DND-41 (cell line): ENCODE measurements at regions not wholly inside any gene's neighbourhood (a gene's known extent, or its start where the extent isn't known, plus 50 kb on each side); places are given as distances from the start of the nearest gene placed in this dataset.

Experiments used
- ATAC-seq: fragments of 200-7000 bp; cut with Tn5 transposase; 3 replicates; pipeline ENCODE4 v1.9.1; 2021; ENCODE audit warnings: low read depth; ENCODE audit not compliant: insufficient read depth
- DNase-seq: peaks from one replicate; pipeline ENCODE4 v3.0.0-alpha.2; 2020
- H2AFZ ChIP-seq: 2 replicates; pipeline ENCODE4 v1.6.0; 2012; ENCODE audit warnings: low read depth, low read length
- H3K27ac ChIP-seq: 2 replicates; pipeline ENCODE4 v1.5.1; 2012; ENCODE audit warnings: low read length, inconsistent platforms
- H3K27me3 ChIP-seq: fragments of 200-600 bp; sonication (generic); 2 replicates; pipeline ENCODE4 v1.6.0; 2012; ENCODE audit warnings: low read length, mild to moderate bottlenecking, inconsistent platforms; ENCODE audit not compliant: insufficient read depth, poor library complexity
- H3K36me3 ChIP-seq: 2 replicates; pipeline ENCODE4 v1.5.1; 2012; ENCODE audit warnings: low read length, inconsistent platforms; ENCODE audit not compliant: insufficient read depth
- H3K4me1 ChIP-seq: 2 replicates; pipeline ENCODE4 v1.5.1; 2012; ENCODE audit warnings: mild to moderate bottlenecking, low read length; ENCODE audit not compliant: insufficient read depth
- H3K4me2 ChIP-seq: 2 replicates; pipeline ENCODE4 v1.6.0; 2012; ENCODE audit warnings: mild to moderate bottlenecking, moderate library complexity, low read length, inconsistent platforms; ENCODE audit not compliant: insufficient read depth
- H3K4me3 ChIP-seq, 2 experiments: fragments of 200-600 bp in 1 of 2; shearing (Covaris generic) in 1 of 2; 2 replicates each; pipeline ENCODE4 v1.5.1; 2012 to 2016; ENCODE audit warnings: inconsistent platforms in 2 of 2, low read length in 2 of 2, mild to moderate bottlenecking in 2 of 2, low read depth in 1 of 2, moderate library complexity in 1 of 2
- H3K79me2 ChIP-seq: 2 replicates; pipeline ENCODE4 v1.6.0; 2012; ENCODE audit warnings: low read length, inconsistent platforms; ENCODE audit not compliant: insufficient read depth
- H3K9ac ChIP-seq: 2 replicates; pipeline ENCODE4 v1.6.0; 2012; ENCODE audit warnings: low read depth, mild to moderate bottlenecking, inconsistent platforms, low read length, moderate library complexity
- H3K9me3 ChIP-seq: 2 replicates; pipeline ENCODE4 v1.5.1; 2012; ENCODE audit warnings: low read length, moderate library complexity, mild to moderate bottlenecking, inconsistent platforms; ENCODE audit not compliant: insufficient read depth, severe bottlenecking
- H4K20me1 ChIP-seq: 2 replicates; pipeline ENCODE4 v1.6.0; 2012; ENCODE audit warnings: low read length; ENCODE audit not compliant: insufficient read depth
- EZH2 ChIP-seq: IDR thresholded peaks from 3 replicates; pipeline ENCODE4 v1.6.1; 2012; ENCODE audit warnings: borderline replicate concordance, low read depth, mild to moderate bottlenecking, moderate library complexity, low read length, inconsistent platforms; ENCODE audit not compliant: severe bottlenecking
- TF ChIP-seq, protein P1 (sequence below): IDR thresholded peaks from 2 replicates; pipeline ENCODE4 v1.5.1; 2012; ENCODE audit warnings: borderline replicate concordance, low read length, moderate library complexity, mild to moderate bottlenecking; ENCODE audit not compliant: poor library complexity, severe bottlenecking; ENCODE audit errors: extremely low read depth

DNA sequence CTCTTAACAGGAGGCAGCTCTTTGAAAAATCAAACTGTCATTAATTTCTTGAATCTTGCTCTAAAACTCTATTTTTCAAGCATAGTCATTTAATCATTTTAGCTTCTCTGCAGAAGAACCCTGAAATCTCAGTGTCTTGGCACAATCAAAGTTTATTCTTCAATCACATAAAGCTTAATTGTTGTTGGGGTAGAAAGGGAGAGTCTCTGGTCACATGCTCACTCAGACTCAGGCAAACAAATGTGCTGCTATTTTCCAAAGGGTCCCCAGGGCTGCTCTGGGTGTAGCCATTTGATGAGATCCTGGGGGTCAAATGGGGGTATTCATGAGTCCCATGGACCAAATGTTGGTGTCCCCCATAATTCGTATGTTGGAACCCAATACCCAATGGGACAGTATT lies 114.8 kb downstream of the MSX2 start:
- H3K4me2 ChIP-seq = no peak overlapping the region
- H3K27ac ChIP-seq = no peak overlapping the region
- H3K4me3 ChIP-seq = no peak overlapping the region
- no peaks in the 10 kb centered on the region for H3K27me3 ChIP-seq
- no peak for TF ChIP-seq EZH2
- TF ChIP-seq, protein P1, sequence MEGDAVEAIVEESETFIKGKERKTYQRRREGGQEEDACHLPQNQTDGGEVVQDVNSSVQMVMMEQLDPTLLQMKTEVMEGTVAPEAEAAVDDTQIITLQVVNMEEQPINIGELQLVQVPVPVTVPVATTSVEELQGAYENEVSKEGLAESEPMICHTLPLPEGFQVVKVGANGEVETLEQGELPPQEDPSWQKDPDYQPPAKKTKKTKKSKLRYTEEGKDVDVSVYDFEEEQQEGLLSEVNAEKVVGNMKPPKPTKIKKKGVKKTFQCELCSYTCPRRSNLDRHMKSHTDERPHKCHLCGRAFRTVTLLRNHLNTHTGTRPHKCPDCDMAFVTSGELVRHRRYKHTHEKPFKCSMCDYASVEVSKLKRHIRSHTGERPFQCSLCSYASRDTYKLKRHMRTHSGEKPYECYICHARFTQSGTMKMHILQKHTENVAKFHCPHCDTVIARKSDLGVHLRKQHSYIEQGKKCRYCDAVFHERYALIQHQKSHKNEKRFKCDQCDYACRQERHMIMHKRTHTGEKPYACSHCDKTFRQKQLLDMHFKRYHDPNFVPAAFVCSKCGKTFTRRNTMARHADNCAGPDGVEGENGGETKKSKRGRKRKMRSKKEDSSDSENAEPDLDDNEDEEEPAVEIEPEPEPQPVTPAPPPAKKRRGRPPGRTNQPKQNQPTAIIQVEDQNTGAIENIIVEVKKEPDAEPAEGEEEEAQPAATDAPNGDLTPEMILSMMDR = no peak
- H3K9ac ChIP-seq = no peak overlapping the region
- no peaks in the 10 kb centered on the region for H4K20me1 ChIP-seq
- DNase-seq (no peak), ATAC-seq (no peak)
- no peaks in the 10 kb centered on the region for H3K4me1 ChIP-seq
- no peaks in the 10 kb centered on the region for H3K9me3 ChIP-seq
- no peaks in the 10 kb centered on the region for H3K79me2 ChIP-seq
- H3K36me3 ChIP-seq = no peaks in the 10 kb centered on the region
- H2AFZ ChIP-seq = no peak overlapping the region

DNA sequence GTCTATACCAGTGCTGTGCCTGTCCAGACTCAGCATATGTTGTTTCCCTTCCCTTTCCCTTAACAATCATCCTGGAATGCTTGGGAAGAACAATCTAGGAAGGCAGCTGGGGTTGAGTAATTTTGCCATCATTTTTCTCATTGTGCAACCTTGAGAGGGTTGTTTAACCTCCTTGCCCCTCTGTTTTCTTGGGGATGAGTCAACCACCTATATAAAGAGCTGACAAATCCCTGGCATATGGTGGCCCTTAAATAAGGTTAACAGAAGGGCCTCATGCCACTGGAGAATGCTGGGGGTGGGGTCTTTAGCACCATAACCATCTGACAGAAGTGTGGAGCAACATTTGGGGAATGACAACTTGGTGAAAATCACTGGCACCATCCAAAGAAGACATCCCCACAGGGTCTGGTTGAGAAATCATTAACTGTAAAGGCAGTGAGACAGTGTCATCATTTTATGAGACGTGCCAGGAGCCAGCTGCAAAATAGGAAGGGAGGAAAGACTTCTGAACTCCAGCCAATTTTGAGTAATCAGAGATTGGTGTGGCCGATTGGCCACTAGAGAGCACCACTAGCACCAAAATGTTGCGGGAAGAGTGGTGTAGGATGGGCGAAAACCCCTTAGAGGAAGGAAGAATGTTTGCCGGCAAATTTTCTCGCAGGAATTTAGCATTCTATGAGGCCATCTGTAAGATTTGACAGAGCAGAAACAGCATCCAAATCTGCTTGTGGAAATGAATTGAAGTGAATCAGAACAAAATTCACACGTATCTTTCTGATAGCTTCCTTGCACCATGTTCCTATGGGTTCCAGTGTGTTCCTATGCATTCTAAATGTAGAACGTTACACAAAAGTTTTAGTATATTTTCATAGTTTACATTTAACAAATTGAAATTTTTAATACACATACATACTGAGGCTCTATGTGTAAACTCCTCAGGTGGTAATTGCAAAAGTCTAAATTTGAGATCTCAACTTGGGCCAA lies 113.8 kb downstream of the MSX2 start:
- no peak overlapping the region for H3K27ac ChIP-seq
- ATAC-seq = no peak
- no peaks in the 10 kb centered on the region for H3K79me2 ChIP-seq
- no peak for DNase-seq
- TF ChIP-seq, protein P1 = no peak
- TF ChIP-seq EZH2 = no peak
- no peaks in the 10 kb centered on the region for H3K27me3 ChIP-seq
- H3K9ac ChIP-seq = no peak overlapping the region
- no peak overlapping the region for H2AFZ ChIP-seq
- no peaks in the 10 kb centered on the region for H4K20me1 ChIP-seq
- no peaks in the 10 kb centered on the region for H3K9me3 ChIP-seq
- no peak overlapping the region for H3K4me3 ChIP-seq
- no peaks in the 10 kb centered on the region for H3K4me1 ChIP-seq
- H3K36me3 ChIP-seq = no peaks in the 10 kb centered on the region
- no peak overlapping the region for H3K4me2 ChIP-seq

DNA sequence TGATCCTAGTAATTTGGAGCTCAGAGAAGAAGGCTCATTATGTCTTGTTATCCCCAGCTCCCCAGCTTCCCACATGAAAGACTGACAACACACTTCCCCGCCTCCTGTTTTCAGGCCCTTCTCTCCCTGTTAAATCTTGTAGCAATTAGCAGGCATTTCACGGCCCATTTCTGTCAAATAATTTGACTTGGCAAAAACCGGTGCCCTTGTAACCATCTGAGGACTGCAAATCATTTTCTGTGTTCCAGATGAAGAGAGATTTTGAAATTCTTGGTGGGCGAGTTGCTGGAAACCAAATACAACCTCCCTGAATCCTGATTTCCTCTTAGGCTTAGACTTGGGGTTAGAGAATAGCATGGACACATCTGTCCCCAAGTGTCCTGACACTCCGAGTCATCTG lies 109.7 kb downstream of the MSX2 start:
- Histone ChIP-seq H3K27me3 (no peaks in the 10 kb centered on the region), H3K4me2 (no peak overlapping the region), H3K4me1 (no peaks in the 10 kb centered on the region), H3K9ac (no peak overlapping the region), H4K20me1 (no peaks in the 10 kb centered on the region), H3K79me2 (no peaks in the 10 kb centered on the region), H2AFZ (no peak overlapping the region), H3K27ac (no peak overlapping the region), H3K9me3 (no peaks in the 10 kb centered on the region), H3K36me3 (no peaks in the 10 kb centered on the region), H3K4me3 (no peak overlapping the region)
- no peak for ATAC-seq
- no peak for DNase-seq
- TF ChIP-seq EZH2 = no peak
- TF ChIP-seq, protein P1 = no peak
